Activated naive CD4-positive, alpha-beta T cell treated with anti-CD3 and anti-CD28 coated beads, Interleukin-2, amount 50 U/mL, for 16 hours (primary cell): ENCODE measurements at regions not wholly inside any gene's neighbourhood (a gene's known extent, or its start where the extent isn't known, plus 50 kb on each side); places are given as distances from the start of the nearest gene placed in this dataset.

Experiments
- DNase-seq: peaks from one replicate; pipeline ENCODE4 v3.0.0-alpha.2; 2020

- DNase-seq: no peak
Measured at GRCh38 chr2:57862153-57862552, 184.5 kb upstream of the VRK2 start.

- no peak for DNase-seq
Measured at GRCh38 chr2:57862727-57863126, 183.9 kb upstream of the VRK2 start.

DNA sequence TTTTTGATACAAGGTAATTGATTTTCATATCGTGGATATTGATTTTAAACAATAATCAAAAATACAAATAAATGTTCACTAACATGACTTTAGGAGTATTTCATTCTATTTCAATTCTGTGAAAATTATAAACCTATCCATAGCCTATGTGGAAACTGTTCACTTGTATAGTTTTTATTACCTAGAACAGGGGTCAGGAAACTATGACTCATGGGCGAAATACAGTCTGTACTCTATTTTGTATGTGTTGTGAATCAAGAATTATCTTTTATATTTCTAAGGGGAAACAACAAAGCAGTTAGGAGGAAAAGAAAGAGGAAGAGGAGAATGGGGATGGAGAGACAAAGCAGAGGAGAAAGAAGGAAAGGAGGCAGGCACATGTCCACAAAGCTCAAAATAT lies 181.7 kb upstream of the VRK2 start:
- DNase-seq: no peak

DNA sequence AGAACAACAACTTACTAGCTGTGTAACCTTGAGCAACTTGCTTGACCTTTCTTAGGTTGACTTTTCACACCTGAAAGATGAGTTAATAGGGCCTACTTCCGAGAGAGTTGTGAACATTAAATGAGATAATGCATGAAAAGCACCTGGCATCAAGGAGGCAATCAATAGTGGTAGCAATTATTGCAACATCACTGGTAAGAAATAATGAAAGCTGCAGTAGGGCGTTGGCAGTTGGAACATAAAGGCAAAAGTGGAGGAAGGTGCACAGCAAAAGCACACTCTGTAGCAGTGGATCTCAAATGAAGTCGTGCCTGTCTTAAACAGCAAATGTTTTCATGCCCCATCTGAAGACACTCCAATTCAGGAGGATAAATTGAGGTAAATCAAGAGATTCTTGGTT lies 178.9 kb upstream of the VRK2 start:
- no peak for DNase-seq

GRCh38 chr2:57868619-57869139 lies 177.9 kb upstream of the VRK2 start:
- DNase-seq: no peak

- no peak for DNase-seq
Measured at GRCh38 chr2:57869758-57870344, 176.8 kb upstream of the VRK2 start.

DNA sequence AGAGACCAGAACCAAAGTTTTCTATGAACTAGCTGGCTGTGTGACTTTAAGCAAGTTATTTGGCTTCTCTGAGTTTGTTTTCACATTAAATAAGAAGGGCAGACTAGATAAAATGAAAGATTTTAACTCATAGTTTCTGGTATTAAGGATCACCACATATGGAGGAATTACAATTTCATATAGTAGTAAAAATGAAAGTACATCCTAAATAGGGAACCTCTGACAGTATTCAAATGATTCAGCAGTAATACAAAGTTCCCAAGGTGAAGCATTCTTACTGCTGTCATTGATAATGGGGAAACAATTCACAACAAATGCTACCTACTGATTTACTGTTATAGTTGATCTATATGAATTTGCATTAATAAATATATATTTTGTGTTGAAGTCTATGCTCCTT lies 170.3 kb upstream of the VRK2 start:
- DNase-seq: no peak

GRCh38 chr2:57877811-57878170 lies 168.8 kb upstream of the VRK2 start:
- DNase-seq: no peak

- DNase-seq: no peak
Measured at GRCh38 chr2:57878171-57878865, 168.3 kb upstream of the VRK2 start.

DNA sequence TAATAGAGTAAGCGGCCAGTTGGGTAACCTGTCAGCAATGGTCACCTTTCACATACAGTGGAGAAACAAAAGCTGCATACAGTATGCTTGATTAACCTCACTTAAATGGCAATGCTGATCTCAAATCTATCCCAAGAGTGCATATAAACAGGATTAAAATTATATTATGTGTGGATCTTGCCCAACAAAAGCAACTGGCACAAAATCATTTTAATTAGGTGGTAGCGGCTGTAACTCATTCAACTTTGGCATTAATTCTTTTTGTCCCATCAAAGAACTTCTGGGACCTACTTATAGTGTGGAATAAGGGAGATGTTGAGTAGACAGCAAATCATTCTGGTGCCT lies 167.8 kb upstream of the VRK2 start:
- DNase-seq: no peak

DNA sequence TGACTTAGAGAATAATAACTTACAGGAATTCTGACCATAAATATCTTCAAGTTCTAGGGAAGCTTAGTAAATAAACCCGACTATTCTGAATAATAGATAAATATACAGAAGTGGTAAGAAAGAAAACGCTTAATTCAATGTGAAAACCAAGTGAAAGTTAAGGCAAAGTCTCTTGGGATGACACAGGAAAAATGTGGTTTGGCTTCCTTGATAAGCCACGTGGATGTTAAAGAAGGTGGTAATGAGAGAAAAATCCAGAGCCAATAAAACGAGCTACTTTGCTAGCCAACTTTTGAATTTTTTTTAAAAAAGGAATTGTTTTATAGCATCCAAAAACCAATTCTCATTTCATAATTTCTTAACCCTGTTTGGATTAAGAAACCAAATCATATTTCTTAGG lies 166.2 kb upstream of the VRK2 start:
- no peak for DNase-seq

DNA sequence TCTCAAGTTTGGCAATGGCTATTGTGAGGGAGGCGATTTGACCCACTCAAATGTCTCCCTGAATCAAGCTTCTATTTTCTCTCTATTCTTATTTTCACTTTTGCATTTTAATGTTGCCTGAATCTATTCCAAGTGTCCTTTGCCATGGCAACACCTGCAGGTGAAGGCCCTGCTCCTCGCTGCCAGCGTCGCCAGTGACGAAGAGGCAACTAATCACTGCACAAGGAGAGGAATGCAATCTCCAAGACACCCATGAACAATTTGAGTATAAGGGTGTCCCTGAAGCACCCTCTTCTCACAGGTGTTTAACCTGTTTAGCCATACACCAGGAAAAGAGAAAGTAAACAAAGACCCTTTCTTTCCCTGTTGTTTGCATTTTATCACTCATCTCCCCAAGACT lies 165.6 kb upstream of the VRK2 start:
- no peak for DNase-seq

DNA sequence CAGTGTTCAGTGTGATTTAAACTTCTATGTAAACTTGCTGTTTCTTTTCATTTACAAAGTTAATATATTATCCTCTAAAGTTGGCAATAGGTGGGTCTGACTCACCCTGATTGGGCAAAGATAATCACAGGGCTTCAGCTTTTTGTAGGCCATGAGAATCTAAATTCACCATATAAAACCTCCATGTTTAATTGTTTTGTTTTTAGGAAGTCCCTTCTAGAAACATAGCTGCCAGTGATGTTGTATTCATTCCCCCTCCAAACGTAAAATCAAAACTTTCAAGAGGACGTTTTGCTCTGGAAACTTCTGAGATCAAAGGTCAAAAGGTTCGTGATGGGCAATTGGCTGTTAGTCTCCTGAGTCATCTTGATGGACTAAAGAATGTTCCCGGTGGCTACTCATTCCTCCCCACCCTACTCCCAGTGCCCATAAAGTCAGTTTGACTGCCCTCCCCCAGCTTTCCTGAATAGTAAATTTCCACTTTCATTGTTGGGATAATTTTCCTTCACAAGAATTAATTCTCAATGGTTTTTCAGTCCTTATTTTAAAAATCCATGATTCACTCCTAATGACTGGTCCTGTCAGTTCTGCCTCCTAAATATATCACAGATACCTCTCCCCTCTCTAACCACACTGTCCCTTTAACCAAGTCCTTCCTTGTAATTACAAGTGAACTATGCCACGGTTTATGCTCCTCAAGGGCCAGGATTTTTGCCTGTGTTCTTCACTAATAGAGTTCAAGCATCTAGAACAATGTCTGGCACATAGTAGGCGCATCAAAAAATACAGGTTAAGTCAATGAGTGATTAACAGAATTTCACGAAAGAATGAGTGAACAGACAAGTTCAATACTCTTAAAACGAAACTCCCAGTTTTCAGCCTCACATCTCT lies 164.4 kb upstream of the VRK2 start:
- no peak for DNase-seq

DNA sequence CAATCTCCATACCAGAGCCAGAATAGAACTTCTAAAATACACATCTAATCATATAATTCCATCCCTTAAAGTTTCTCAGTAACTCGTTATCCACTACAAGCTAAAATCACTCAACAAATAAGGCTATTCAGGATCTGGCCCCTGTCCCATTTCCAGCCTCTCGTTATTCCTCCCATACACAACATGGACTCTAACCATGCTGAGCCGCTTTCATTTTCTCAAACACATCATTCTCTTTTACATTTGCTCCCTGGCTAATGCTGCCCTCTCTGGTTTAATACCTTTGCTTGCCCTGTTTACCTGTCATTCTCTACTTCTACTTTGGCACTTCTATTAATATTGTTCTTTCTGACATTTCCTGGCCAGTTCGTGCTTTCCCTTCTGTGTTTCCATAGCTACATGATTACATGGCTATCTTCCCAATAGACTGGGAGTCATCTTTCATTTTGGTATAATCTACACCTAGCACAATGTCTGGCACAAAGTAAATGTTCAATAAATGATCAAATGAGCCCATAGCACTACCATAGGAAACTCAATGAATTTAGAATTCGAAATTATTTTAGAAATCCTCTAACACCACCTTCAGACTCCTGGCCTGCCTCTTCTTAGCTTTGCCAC lies 163.6 kb upstream of the VRK2 start:
- no peak for DNase-seq

- DNase-seq: no peak
Measured at GRCh38 chr2:57884281-57884680, 162.3 kb upstream of the VRK2 start.

DNA sequence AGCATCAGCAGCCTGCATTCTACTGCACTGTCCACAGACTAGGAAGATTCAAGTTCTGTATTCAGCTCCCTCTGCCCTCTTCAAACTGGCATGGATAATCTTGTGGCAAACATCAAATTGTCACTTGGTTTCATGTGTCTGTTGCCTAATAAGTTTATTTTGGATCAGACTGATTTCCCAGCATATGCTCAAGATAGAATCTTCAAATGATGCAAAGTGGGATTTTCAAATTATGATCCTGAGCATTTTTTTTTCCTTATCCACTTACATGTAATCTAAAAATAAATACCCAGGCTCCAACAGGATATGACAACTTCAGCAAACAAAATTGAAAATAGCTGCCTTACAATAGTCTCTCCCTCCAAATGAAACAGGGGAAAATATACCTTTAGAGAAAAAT lies 160.9 kb upstream of the VRK2 start:
- DNase-seq: no peak

DNA sequence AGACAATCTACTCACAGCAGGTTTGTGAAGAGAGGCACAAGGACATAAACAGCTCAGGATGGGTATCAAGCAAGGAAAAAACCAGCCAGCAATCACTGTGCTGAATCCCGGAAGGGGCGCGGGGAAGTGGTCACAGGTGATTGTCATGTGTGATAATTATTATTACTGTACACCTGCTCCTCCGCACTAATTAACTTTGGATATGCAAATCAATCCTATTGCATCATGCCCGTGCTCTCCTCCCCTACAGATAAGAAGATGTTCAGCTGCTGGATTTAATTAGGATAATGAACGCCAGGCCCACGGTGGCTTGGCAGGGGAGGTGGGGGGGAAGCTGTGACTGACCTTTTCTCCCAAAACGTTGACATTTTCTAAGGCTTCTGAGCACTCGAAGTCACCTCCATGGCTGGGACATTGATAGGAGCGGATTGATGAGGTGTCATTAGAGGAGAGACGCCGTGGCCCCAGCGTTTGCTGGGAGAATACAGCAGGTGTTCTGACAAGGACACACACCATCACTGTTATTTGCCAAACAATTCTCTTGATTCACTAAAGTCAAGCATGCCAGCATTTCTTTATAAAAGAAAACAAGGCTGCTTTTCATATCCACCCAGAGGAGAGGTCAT lies 160.3 kb upstream of the VRK2 start:
- DNase-seq: no peak

- DNase-seq: no peak
Measured at GRCh38 chr2:57888463-57888862, 158.1 kb upstream of the VRK2 start.

DNA sequence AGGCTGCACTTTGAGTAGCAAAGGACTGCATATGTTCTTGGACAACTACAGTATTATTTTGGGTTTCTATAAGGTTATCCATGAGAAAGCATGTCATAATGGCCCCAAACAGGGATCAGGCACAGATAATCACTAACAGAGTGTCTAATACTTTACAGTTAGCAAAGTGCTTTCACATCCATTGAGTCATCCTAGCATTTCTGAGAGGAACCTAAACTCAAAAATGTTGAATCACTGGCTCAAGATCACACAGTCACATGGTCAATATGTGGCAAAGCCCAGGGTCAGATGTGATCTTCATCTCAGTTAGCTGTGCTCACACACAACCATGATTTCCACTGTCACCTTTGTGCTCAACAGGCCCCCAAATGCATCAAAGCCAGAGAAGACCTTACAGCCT lies 156.1 kb upstream of the VRK2 start:
- no peak for DNase-seq

GRCh38 chr2:57891086-57891712 lies 155.4 kb upstream of the VRK2 start:
- no peak for DNase-seq

DNA sequence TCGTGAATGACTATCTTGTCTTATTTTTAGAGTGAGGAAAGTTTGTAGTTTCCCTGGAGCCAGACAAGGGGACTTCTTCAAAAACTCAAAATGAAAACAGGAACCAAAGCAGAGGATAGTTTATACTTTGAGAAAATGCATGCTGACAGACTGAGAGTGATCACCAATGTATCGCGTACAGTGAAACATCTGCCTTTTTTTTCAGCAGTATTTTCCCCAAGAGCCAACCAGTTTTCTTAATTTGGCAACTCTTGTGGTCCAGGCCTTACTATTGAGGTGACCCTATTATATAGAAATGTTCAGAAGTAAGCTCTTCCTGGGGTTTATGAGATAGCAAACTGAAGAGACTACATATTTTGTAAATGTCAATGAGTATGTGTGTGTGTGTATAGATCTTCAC lies 153.7 kb upstream of the VRK2 start:
- DNase-seq: no peak

- DNase-seq: no peak
Measured at GRCh38 chr2:57893347-57893746, 153.3 kb upstream of the VRK2 start.

GRCh38 chr2:57893786-57894185 lies 152.8 kb upstream of the VRK2 start:
- no peak for DNase-seq
